SU-DHL-6 (cell line): ENCODE measurements at regions not wholly inside any gene's neighbourhood (a gene's known extent, or its start where the extent isn't known, plus 50 kb on each side); places are given as distances from the start of the nearest gene placed in this dataset.

Experiments used
- H2AFZ ChIP-seq: fragments of 200-600 bp; sonication (generic); 2 replicates; pipeline ENCODE4 v1.6.1; 2014; ENCODE audit warnings: low read depth, mild to moderate bottlenecking, moderate library complexity, mixed read lengths, antibody characterized with exemption, low read length; ENCODE audit not compliant: severe bottlenecking
- H3F3A ChIP-seq: fragments of 200-600 bp; shearing (Covaris generic); 2 replicates; pipeline ENCODE4 v1.6.0; 2016; ENCODE audit warnings: antibody characterized with exemption, mild to moderate bottlenecking; ENCODE audit not compliant: insufficient read depth
- H3K27ac ChIP-seq: fragments of 200-600 bp; sonication (generic); 2 replicates; pipeline ENCODE4 v1.5.1; 2016; ENCODE audit warnings: low read depth, mild to moderate bottlenecking, low read length, moderate library complexity, mixed read lengths
- H3K27me3 ChIP-seq: fragments of 200-600 bp; sonication (generic), shearing (Covaris generic); 2 replicates; pipeline ENCODE4 v1.6.0; 2014; ENCODE audit warnings: mild to moderate bottlenecking, low read length
- H3K36me3 ChIP-seq: fragments of 200-600 bp; sonication (generic); 2 replicates; pipeline ENCODE4 v1.6.1; 2014; ENCODE audit warnings: mild to moderate bottlenecking, low read length, mixed read lengths
- H3K4me2 ChIP-seq: fragments of 300-600, 200-600 bp; shearing (Covaris generic), sonication (generic); 2 replicates; pipeline ENCODE4 v1.6.0; 2014; ENCODE audit warnings: low read length, low read depth, mild to moderate bottlenecking; ENCODE audit not compliant: poor library complexity, severe bottlenecking
- H3K4me3 ChIP-seq: fragments of 200-600 bp; sonication (generic); 2 replicates; pipeline ENCODE4 v1.5.1; 2014; ENCODE audit warnings: antibody characterized with exemption, low read length, mild to moderate bottlenecking, mixed read lengths; ENCODE audit not compliant: insufficient read depth, poor library complexity, severe bottlenecking
- H3K79me2 ChIP-seq: fragments of 200-600 bp; sonication (generic); 2 replicates; pipeline ENCODE4 v1.6.1; 2014; ENCODE audit warnings: mild to moderate bottlenecking, low read length, moderate library complexity; ENCODE audit not compliant: insufficient read depth
- H3K9ac ChIP-seq: fragments of 200-600 bp; sonication (generic); 2 replicates; pipeline ENCODE4 v1.7.0; 2014; ENCODE audit warnings: mild to moderate bottlenecking, low read length
- H3K9me2 ChIP-seq: fragments of 200-600 bp; sonication (generic); replicated peaks from 2 replicates; pipeline ENCODE4 v1.6.1; 2014; ENCODE audit warnings: low read length; ENCODE audit not compliant: insufficient read depth
- H3K9me3 ChIP-seq: fragments of 200-600 bp; sonication (generic); 2 replicates; pipeline ENCODE4 v1.6.1; 2014; ENCODE audit warnings: low read length, mixed read lengths; ENCODE audit not compliant: insufficient read depth
- H4K20me1 ChIP-seq: fragments of 200-600 bp; sonication (generic); 2 replicates; pipeline ENCODE4 v1.6.1; 2014; ENCODE audit warnings: low read depth, mild to moderate bottlenecking, antibody characterized with exemption, low read length, moderate library complexity, mixed read lengths
- CTCF ChIP-seq: fragments of 200-600 bp; sonication (generic); IDR thresholded peaks from one replicate; pipeline ENCODE4 v1.5.1; 2017; ENCODE audit warnings: antibody characterized with exemption, mild to moderate bottlenecking, low read length, moderate library complexity; ENCODE audit not compliant: insufficient read depth, poor library complexity, severe bottlenecking
- EZH2phosphoT487 ChIP-seq: fragments of 200-600 bp; sonication (generic), shearing (Covaris generic); conservative IDR thresholded peaks from 2 replicates; pipeline ENCODE4 v1.6.1; 2018; ENCODE audit warnings: mild to moderate bottlenecking, antibody characterized with exemption, low read length, moderate library complexity, mixed read lengths

DNA sequence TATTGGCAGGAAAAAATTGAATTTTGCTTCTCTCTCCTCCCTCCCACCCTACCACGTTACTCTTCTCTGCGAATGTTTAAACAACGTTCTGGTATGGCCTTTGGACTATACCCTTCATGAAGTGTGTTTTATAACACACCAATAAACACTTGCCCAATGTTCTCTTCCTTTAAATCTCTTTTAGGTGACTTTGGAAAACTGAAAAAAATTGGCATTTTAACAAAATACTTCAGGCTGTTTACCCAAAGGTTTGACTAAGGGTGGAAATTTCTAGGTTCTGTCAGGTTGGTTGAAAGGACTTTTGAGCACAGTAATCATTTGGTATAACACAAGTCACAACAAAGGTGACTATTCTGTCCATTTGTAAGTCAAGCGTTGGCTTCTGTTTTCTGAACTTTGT, 446.8 kb downstream of the AEBP2 start:
- Histone ChIP-seq H3K4me2 (no peak overlapping the region), H3K79me2 (no peaks in the 10 kb centered on the region)
- TF ChIP-seq EZH2phosphoT487 (no peak), CTCF (no peak)

GRCh38 chr12:19886639-19887064, 447.4 kb downstream of the AEBP2 start:
- no peaks in the 10 kb centered on the region for H4K20me1 ChIP-seq
- no peaks in the 10 kb centered on the region for H3F3A ChIP-seq
- H3K4me2 ChIP-seq, result no peak overlapping the region
- no peaks in the 10 kb centered on the region for H3K9me3 ChIP-seq
- H3K9ac ChIP-seq, result no peak overlapping the region
- no peak overlapping the region for H3K4me3 ChIP-seq
- H3K27ac ChIP-seq, result no peak overlapping the region
- no peaks in the 10 kb centered on the region for H3K9me2 ChIP-seq
- H2AFZ ChIP-seq, result no peak overlapping the region
- H3K79me2 ChIP-seq, result no peaks in the 10 kb centered on the region
- no peaks in the 10 kb centered on the region for H3K27me3 ChIP-seq
- TF ChIP-seq EZH2phosphoT487, result no peak
- no peak for TF ChIP-seq CTCF
- no peaks in the 10 kb centered on the region for H3K36me3 ChIP-seq

More for the DNA sequence above, 446.8 kb downstream of the AEBP2 start:
- no peaks in the 10 kb centered on the region for H3K36me3 ChIP-seq
- H3F3A ChIP-seq, result no peaks in the 10 kb centered on the region
- no peaks in the 10 kb centered on the region for H3K9me3 ChIP-seq
- no peaks in the 10 kb centered on the region for H4K20me1 ChIP-seq
- H3K27ac ChIP-seq, result no peak overlapping the region
- H3K27me3 ChIP-seq, result no peaks in the 10 kb centered on the region
- H2AFZ ChIP-seq, result no peak overlapping the region
- no peak overlapping the region for H3K4me3 ChIP-seq
- no peaks in the 10 kb centered on the region for H3K9me2 ChIP-seq
- no peak overlapping the region for H3K9ac ChIP-seq

DNA sequence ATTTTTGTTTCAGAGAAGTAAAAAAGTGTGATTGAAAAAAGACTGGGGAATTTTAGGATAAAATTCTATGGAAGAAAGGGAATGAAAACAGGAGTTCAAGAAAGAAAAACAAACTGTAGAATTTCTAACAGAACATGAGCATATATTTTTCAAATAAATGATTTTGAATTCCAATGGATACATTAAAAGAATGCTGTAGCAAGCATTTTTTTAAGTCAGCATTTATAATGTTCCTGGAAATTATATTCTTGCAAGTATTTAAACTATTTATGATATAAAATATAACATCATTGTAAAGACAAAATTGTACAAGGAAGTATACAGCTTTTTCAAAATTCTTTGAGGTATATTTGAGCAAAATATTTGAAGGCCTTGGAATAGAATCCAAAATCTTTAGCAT, 450.7 kb downstream of the AEBP2 start:
- no peaks in the 10 kb centered on the region for H3K36me3 ChIP-seq
- no peak overlapping the region for H3K4me3 ChIP-seq
- H4K20me1 ChIP-seq, result no peaks in the 10 kb centered on the region
- H3K9me2 ChIP-seq, result no peaks in the 10 kb centered on the region
- no peaks in the 10 kb centered on the region for H3K27me3 ChIP-seq
- H3K9me3 ChIP-seq, result no peaks in the 10 kb centered on the region
- TF ChIP-seq EZH2phosphoT487 (no peak), CTCF (no peak)
- no peaks in the 10 kb centered on the region for H3K79me2 ChIP-seq
- no peak overlapping the region for H3K4me2 ChIP-seq
- H2AFZ ChIP-seq, result no peak overlapping the region
- H3K9ac ChIP-seq, result no peak overlapping the region
- no peak overlapping the region for H3K27ac ChIP-seq
- no peaks in the 10 kb centered on the region for H3F3A ChIP-seq
